NCI-H187 treated with DMSO at 0.1 percent for 48 hours (cell line): ENCODE measurements at regions not wholly inside any gene's neighbourhood (a gene's known extent, or its start where the extent isn't known, plus 50 kb on each side); places are given as distances from the start of the nearest gene placed in this dataset.

Source experiments
- DNase-seq: peaks from one replicate; lab custom pipeline; 2025; lab: John Stamatoyannopoulos, UW

- no peak for DNase-seq
Observed at GRCh38 chr4:129550281-129550785, 454.4 kb downstream of the C4orf33 start.

GRCh38 chr4:129561280-129561679, 465.3 kb downstream of the C4orf33 start:
- DNase-seq: no peak

- DNase-seq: no peak
Observed at GRCh38 chr4:129561886-129562671, 466.1 kb downstream of the C4orf33 start.

- no peak for DNase-seq
Observed at GRCh38 chr4:129565214-129565613, 469.3 kb downstream of the C4orf33 start.

- DNase-seq: no peak
Observed at GRCh38 chr4:129570326-129570725, 474.4 kb downstream of the C4orf33 start.

- DNase-seq: no peak
Observed at GRCh38 chr4:129578336-129578735, 482.4 kb downstream of the C4orf33 start.

GRCh38 chr4:129581305-129581704, 485.4 kb downstream of the C4orf33 start:
- DNase-seq: no peak

GRCh38 chr4:129583868-129584267, 487.9 kb downstream of the C4orf33 start:
- no peak for DNase-seq

- DNase-seq: no peak
Observed at GRCh38 chr4:129598582-129598981, 502.6 kb downstream of the C4orf33 start.

GRCh38 chr4:129600898-129601297, 504.9 kb downstream of the C4orf33 start:
- DNase-seq: no peak

- no peak for DNase-seq
Observed at GRCh38 chr4:129602447-129602846, 506.5 kb downstream of the C4orf33 start.

GRCh38 chr4:129603241-129603931, 507.4 kb downstream of the C4orf33 start:
- DNase-seq: no peak

GRCh38 chr4:129604632-129605255, 508.8 kb downstream of the C4orf33 start:
- no peak for DNase-seq

GRCh38 chr4:129614611-129615010, 518.7 kb downstream of the C4orf33 start:
- no peak for DNase-seq

- DNase-seq: no peak
Observed at GRCh38 chr4:129622566-129622965, 526.6 kb downstream of the C4orf33 start.

- DNase-seq: no peak
Observed at GRCh38 chr4:129623233-129623875, 527.4 kb downstream of the C4orf33 start.

GRCh38 chr4:129641179-129641578, 545.2 kb downstream of the C4orf33 start:
- no peak for DNase-seq

- no peak for DNase-seq
Observed at GRCh38 chr4:129645461-129645860, 549.5 kb downstream of the C4orf33 start.

GRCh38 chr4:129668092-129668491, 572.1 kb downstream of the C4orf33 start:
- DNase-seq: no peak

GRCh38 chr4:129672941-129673340, 577.0 kb downstream of the C4orf33 start:
- DNase-seq: no peak

GRCh38 chr4:129675036-129675435, 579.1 kb downstream of the C4orf33 start:
- no peak for DNase-seq

- no peak for DNase-seq
Observed at GRCh38 chr4:129676934-129677333, 581.0 kb downstream of the C4orf33 start.
